ENCODE measurements at regions not wholly inside any gene's neighbourhood (a gene's known extent, or its start where the extent isn't known, plus 50 kb on each side); places are given as distances from the start of the nearest gene placed in this dataset.

DNA sequence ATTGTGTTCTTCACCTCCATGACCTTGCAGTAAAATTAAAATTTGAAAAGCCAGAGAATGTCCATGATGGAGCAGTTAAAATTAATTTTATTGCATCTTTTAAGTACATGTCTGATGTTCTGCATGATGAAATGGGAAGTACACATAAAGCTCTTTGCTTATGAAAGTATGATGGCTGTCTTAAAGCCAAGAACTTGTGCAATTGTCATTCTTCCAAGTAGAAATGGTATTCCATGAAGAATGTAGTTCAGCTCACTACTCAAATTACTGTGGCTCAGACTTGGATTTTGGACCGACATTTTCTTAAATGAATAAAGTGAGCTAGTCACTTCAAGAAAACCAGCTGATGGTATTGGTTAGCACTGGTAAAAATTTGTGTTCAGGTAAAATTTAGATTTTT, 161.7 kb upstream of the CXCL13 start:
- TF ChIP-seq POLR2A (IDR thresholded peaks at IDR 0.05) = no peak
- TF ChIP-seq, protein P1, sequence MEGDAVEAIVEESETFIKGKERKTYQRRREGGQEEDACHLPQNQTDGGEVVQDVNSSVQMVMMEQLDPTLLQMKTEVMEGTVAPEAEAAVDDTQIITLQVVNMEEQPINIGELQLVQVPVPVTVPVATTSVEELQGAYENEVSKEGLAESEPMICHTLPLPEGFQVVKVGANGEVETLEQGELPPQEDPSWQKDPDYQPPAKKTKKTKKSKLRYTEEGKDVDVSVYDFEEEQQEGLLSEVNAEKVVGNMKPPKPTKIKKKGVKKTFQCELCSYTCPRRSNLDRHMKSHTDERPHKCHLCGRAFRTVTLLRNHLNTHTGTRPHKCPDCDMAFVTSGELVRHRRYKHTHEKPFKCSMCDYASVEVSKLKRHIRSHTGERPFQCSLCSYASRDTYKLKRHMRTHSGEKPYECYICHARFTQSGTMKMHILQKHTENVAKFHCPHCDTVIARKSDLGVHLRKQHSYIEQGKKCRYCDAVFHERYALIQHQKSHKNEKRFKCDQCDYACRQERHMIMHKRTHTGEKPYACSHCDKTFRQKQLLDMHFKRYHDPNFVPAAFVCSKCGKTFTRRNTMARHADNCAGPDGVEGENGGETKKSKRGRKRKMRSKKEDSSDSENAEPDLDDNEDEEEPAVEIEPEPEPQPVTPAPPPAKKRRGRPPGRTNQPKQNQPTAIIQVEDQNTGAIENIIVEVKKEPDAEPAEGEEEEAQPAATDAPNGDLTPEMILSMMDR (IDR thresholded peaks at IDR 0.05) = no peak
- no peak for TF ChIP-seq EP300 (IDR thresholded peaks at IDR 0.05; ENCODE audit: low read depth)
